Breast epithelium (tissue), 3 donors: ENCODE measurements at regions not wholly inside any gene's neighbourhood (a gene's known extent, or its start where the extent isn't known, plus 50 kb on each side); places are given as distances from the start of the nearest gene placed in this dataset.

Experiments
- POLR2A ChIP-seq: fragments of 450-650 bp; IDR thresholded peaks from one replicate; pipeline ENCODE4 v1.6.1; 2016; ENCODE audit warnings: antibody characterized with exemption, mild to moderate bottlenecking, moderate library complexity
- TF ChIP-seq, protein P1 (sequence below), 3 donors: fragments of 450-650 bp; IDR thresholded peaks; one replicate each; pipeline ENCODE4 v1.5.1; 2016 to 2017; ENCODE audit warnings: antibody characterized with exemption in 3 of 3, mild to moderate bottlenecking in 3 of 3, moderate library complexity in 3 of 3

DNA sequence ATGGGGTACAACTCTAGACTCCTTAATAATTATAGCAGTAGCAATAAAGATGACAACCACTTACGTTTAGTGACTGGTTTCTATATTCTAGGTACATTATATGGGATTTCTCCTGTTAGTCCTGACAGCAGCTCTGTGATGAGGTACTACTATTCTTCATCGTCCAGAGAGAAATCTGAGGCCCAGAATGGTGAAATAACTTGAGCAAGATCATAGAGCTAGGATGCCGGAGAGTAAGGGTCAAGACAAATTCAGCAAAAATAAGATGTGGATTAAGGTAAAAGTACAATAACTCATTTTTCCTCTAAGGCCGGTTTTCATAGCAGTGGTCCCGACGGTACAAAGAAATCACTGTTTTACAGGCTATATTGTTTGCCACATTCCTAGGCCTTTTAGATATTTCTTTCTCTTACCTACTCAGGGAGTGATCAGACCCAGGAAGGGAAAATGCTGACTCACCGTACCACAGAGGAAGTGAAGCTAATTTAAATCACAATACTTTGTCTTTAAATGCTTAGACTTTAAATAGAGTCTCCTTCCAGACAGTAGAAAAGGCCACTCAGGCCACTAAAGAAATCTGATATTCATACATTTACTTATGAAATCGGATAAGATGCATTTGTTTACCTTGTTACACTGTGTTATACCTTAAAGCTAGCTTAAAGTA, 2023.0 kb upstream of the AGA start:
- TF ChIP-seq POLR2A = no peak
- TF ChIP-seq, protein P1, sequence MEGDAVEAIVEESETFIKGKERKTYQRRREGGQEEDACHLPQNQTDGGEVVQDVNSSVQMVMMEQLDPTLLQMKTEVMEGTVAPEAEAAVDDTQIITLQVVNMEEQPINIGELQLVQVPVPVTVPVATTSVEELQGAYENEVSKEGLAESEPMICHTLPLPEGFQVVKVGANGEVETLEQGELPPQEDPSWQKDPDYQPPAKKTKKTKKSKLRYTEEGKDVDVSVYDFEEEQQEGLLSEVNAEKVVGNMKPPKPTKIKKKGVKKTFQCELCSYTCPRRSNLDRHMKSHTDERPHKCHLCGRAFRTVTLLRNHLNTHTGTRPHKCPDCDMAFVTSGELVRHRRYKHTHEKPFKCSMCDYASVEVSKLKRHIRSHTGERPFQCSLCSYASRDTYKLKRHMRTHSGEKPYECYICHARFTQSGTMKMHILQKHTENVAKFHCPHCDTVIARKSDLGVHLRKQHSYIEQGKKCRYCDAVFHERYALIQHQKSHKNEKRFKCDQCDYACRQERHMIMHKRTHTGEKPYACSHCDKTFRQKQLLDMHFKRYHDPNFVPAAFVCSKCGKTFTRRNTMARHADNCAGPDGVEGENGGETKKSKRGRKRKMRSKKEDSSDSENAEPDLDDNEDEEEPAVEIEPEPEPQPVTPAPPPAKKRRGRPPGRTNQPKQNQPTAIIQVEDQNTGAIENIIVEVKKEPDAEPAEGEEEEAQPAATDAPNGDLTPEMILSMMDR (IDR thresholded peaks at IDR 0.05) = no peak
